Choroid plexus epithelial cell (primary cell): ENCODE measurements at regions not wholly inside any gene's neighbourhood (a gene's known extent, or its start where the extent isn't known, plus 50 kb on each side); places are given as distances from the start of the nearest gene placed in this dataset.
"Not testable (repeated sequence)": the region's sequence is repeated elsewhere in the genome, so short reads cannot be mapped to it uniquely, and the experiment has no call there.

Experiments used
- DNase-seq: peaks from one replicate; pipeline ENCODE4 v3.0.0-alpha.2; 2010; ENCODE audit warnings: low read depth
- H3K4me3 ChIP-seq: 2 replicates; pipeline ENCODE4 v1.5.1; 2011; ENCODE audit warnings: low read depth, mild to moderate bottlenecking, control low read depth, low read length, moderate library complexity
- CTCF ChIP-seq: conservative IDR thresholded peaks from 2 replicates; pipeline ENCODE4 v1.5.1; 2011; ENCODE audit warnings: low read depth, mild to moderate bottlenecking, control low read depth, inconsistent platforms, low read length, moderate library complexity

GRCh38 chr7:122248472-122248871 is 56.1 kb downstream of the FEZF1 start:
- DNase-seq: no peak
- H3K4me3 ChIP-seq: no peak overlapping the region
- no peak for TF ChIP-seq CTCF

- H3K4me3 ChIP-seq, DNase-seq: not testable (repeated sequence)
Measured at GRCh38 chr7:122238729-122239128, 65.8 kb downstream of the FEZF1 start.

GRCh38 chr7:122238297-122238696 is 66.3 kb downstream of the FEZF1 start:
- not testable (repeated sequence) for DNase-seq, H3K4me3 ChIP-seq

- no peak overlapping the region for H3K4me3 ChIP-seq
- no peak for DNase-seq
- TF ChIP-seq CTCF: no peak
Measured at GRCh38 chr7:122225874-122226273, 78.7 kb downstream of the FEZF1 start.

- peak; percentile 59 for DNase-seq
- H3K4me3 ChIP-seq: no peak overlapping the region
- peak; percentile 61 for TF ChIP-seq CTCF
Measured at GRCh38 chr7:122219253-122219865, 75.3 kb upstream of the AASS start.

GRCh38 chr7:122217125-122217524 is 73.1 kb upstream of the AASS start:
- TF ChIP-seq CTCF: no peak
- H3K4me3 ChIP-seq: no peak overlapping the region
- DNase-seq: peak; percentile 45

- no peak for TF ChIP-seq CTCF
- DNase-seq: peak; percentile 34
Measured at GRCh38 chr7:122212754-122213153, 68.7 kb upstream of the AASS start.

GRCh38 chr7:122211362-122211761 is 67.3 kb upstream of the AASS start:
- TF ChIP-seq CTCF: no peak
- no peak for DNase-seq
- no peak overlapping the region for H3K4me3 ChIP-seq

More at GRCh38 chr7:122212754-122213153, 68.7 kb upstream of the AASS start:
- H3K4me3 ChIP-seq: no peak overlapping the region
